ENCODE measurements at regions not wholly inside any gene's neighbourhood (a gene's known extent, or its start where the extent isn't known, plus 50 kb on each side); places are given as distances from the start of the nearest gene placed in this dataset.

GRCh38 chr5:175286981-175287380, 157.0 kb downstream of the DRD1 start:
- H3K36me3 ChIP-seq (ENCODE audit: control insufficient read depth, low read length) = no peaks in the 10 kb centered on the region
- TF ChIP-seq EZH2phosphoT487 (IDR thresholded peaks at IDR 0.05; ENCODE audit: borderline replicate concordance, low read length) = no peak
- TF ChIP-seq, protein P1, sequence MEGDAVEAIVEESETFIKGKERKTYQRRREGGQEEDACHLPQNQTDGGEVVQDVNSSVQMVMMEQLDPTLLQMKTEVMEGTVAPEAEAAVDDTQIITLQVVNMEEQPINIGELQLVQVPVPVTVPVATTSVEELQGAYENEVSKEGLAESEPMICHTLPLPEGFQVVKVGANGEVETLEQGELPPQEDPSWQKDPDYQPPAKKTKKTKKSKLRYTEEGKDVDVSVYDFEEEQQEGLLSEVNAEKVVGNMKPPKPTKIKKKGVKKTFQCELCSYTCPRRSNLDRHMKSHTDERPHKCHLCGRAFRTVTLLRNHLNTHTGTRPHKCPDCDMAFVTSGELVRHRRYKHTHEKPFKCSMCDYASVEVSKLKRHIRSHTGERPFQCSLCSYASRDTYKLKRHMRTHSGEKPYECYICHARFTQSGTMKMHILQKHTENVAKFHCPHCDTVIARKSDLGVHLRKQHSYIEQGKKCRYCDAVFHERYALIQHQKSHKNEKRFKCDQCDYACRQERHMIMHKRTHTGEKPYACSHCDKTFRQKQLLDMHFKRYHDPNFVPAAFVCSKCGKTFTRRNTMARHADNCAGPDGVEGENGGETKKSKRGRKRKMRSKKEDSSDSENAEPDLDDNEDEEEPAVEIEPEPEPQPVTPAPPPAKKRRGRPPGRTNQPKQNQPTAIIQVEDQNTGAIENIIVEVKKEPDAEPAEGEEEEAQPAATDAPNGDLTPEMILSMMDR (IDR thresholded peaks at IDR 0.05; ENCODE audit: low read depth, low read length, poor library complexity, severe bottlenecking) = no peak
- H3K9me2 ChIP-seq (replicated peaks; ENCODE audit: control insufficient read depth, low read length) = no peaks in the 10 kb centered on the region
- no peak overlapping the region for H3K4me3 ChIP-seq (ENCODE audit: low read length)
- H3K79me2 ChIP-seq (ENCODE audit: control insufficient read depth, low read length) = no peaks in the 10 kb centered on the region
- H3K9me3 ChIP-seq (ENCODE audit: control insufficient read depth, insufficient read depth, low read length) = no peaks in the 10 kb centered on the region
- H3K4me1 ChIP-seq (ENCODE audit: control insufficient read depth, low read length) = no peaks in the 10 kb centered on the region
- no peaks in the 10 kb centered on the region for H3K27me3 ChIP-seq (ENCODE audit: control insufficient read depth, low read length)
- no peaks in the 10 kb centered on the region for H4K20me1 ChIP-seq (ENCODE audit: control insufficient read depth, insufficient read depth, low read depth, low read length)
- no peak overlapping the region for H3K27ac ChIP-seq (ENCODE audit: low read depth, low read length)
- no peaks in the 10 kb centered on the region for H3F3A ChIP-seq (ENCODE audit: control insufficient read depth, insufficient read depth)
- H3K4me2 ChIP-seq (ENCODE audit: low read length) = no peak overlapping the region

DNA sequence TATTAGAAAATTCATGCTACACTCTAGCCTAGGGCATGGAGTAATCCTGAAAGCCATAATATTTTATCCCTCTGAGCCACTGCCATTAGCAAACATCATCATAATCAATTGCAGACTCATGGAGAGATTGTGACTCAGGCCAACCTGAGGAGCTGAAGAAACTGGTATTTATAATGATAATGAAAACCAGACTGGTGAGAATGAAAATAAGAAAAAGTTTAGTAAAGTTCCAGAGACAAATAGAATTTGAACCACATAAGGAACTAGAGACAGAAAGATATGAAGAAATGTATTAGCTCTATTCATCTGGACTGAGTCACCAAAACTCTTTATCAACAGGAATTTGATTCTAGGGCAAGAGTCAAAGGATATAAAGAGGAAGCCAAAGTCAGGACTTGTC, 158.7 kb downstream of the DRD1 start:
- Histone ChIP-seq H3K9me3 (ENCODE audit: control insufficient read depth, insufficient read depth, low read length) (no peaks in the 10 kb centered on the region), H3K27me3 (ENCODE audit: control insufficient read depth, low read length) (no peaks in the 10 kb centered on the region), H3F3A (ENCODE audit: control insufficient read depth, insufficient read depth) (no peaks in the 10 kb centered on the region), H3K9me2 (replicated peaks; ENCODE audit: control insufficient read depth, low read length) (no peaks in the 10 kb centered on the region), H3K36me3 (ENCODE audit: control insufficient read depth, low read length) (no peaks in the 10 kb centered on the region), H3K4me2 (ENCODE audit: low read length) (no peak overlapping the region), H3K27ac (ENCODE audit: low read depth, low read length) (no peak overlapping the region), H3K79me2 (ENCODE audit: control insufficient read depth, low read length) (no peaks in the 10 kb centered on the region), H3K4me1 (ENCODE audit: control insufficient read depth, low read length) (peaks cover 5% of the 10 kb centered on the region), H3K4me3 (ENCODE audit: low read length) (no peak overlapping the region), H4K20me1 (ENCODE audit: control insufficient read depth, insufficient read depth, low read depth, low read length) (no peaks in the 10 kb centered on the region)
- TF ChIP-seq, protein P1 (IDR thresholded peaks at IDR 0.05; ENCODE audit: low read depth, low read length, poor library complexity, severe bottlenecking) = no peak
- no peak for TF ChIP-seq EZH2phosphoT487 (IDR thresholded peaks at IDR 0.05; ENCODE audit: borderline replicate concordance, low read length)

DNA sequence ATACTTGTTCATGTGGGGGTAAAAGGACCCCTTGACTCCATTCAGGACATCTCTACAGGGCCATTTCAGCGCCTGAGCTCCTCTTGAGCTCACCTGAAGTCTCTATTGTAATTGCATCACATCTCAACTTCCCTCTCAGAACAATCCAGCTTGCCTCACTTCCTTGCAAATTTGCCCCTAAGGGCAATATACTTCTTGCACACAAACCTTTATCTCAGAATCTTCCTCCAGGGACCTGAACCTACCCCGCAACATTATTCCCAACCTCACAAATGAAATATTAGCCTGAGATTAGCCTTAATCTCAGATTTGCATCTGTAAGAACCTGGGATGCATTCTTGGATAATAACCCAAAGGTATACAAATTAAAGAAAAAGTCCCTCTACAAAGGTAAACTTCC, 159.2 kb downstream of the DRD1 start:
- H3F3A ChIP-seq (ENCODE audit: control insufficient read depth, insufficient read depth) = no peaks in the 10 kb centered on the region
- H4K20me1 ChIP-seq (ENCODE audit: control insufficient read depth, insufficient read depth, low read depth, low read length) = no peaks in the 10 kb centered on the region
- no peaks in the 10 kb centered on the region for H3K79me2 ChIP-seq (ENCODE audit: control insufficient read depth, low read length)
- no peak overlapping the region for H3K4me2 ChIP-seq (ENCODE audit: low read length)
- peaks cover 5% of the 10 kb centered on the region for H3K4me1 ChIP-seq (ENCODE audit: control insufficient read depth, low read length)
- no peaks in the 10 kb centered on the region for H3K36me3 ChIP-seq (ENCODE audit: control insufficient read depth, low read length)
- no peak overlapping the region for H3K27ac ChIP-seq (ENCODE audit: low read depth, low read length)
- no peaks in the 10 kb centered on the region for H3K9me3 ChIP-seq (ENCODE audit: control insufficient read depth, insufficient read depth, low read length)
- no peak overlapping the region for H3K4me3 ChIP-seq (ENCODE audit: low read length)
- TF ChIP-seq, protein P1 (IDR thresholded peaks at IDR 0.05; ENCODE audit: low read depth, low read length, poor library complexity, severe bottlenecking) = no peak
- TF ChIP-seq EZH2phosphoT487 (IDR thresholded peaks at IDR 0.05; ENCODE audit: borderline replicate concordance, low read length) = no peak
- no peaks in the 10 kb centered on the region for H3K27me3 ChIP-seq (ENCODE audit: control insufficient read depth, low read length)
- no peaks in the 10 kb centered on the region for H3K9me2 ChIP-seq (replicated peaks; ENCODE audit: control insufficient read depth, low read length)

Measured in DOHH2 (cell line).